Right lobe of liver (tissue), 4 donors: ENCODE measurements at regions not wholly inside any gene's neighbourhood (a gene's known extent, or its start where the extent isn't known, plus 50 kb on each side); places are given as distances from the start of the nearest gene placed in this dataset.

Source experiments
- POLR2A ChIP-seq: fragments of 450-650 bp; IDR thresholded peaks from one replicate; pipeline ENCODE4 v1.6.1; 2017; ENCODE audit warnings: antibody characterized with exemption, mild to moderate bottlenecking
- TF ChIP-seq, protein P1 (sequence below), 4 donors: fragments of 200-600 bp in 3 of 4; fragments of 450-650 bp in 1 of 4; IDR thresholded peaks; one replicate each; pipeline versions ENCODE4 v1.5.1 to v1.8.0; 2016 to 2022; ENCODE audit warnings: antibody characterized with exemption in 4 of 4, mild to moderate bottlenecking in 2 of 4
- donor health status: DM: no; HTN: no; CAD: no.
- donor health status: DM: no; HTN: no; CAD: no.
- donor health status: DM: no; HTN: yes; CAD: no.

- no peak for TF ChIP-seq POLR2A
- TF ChIP-seq, protein P1, sequence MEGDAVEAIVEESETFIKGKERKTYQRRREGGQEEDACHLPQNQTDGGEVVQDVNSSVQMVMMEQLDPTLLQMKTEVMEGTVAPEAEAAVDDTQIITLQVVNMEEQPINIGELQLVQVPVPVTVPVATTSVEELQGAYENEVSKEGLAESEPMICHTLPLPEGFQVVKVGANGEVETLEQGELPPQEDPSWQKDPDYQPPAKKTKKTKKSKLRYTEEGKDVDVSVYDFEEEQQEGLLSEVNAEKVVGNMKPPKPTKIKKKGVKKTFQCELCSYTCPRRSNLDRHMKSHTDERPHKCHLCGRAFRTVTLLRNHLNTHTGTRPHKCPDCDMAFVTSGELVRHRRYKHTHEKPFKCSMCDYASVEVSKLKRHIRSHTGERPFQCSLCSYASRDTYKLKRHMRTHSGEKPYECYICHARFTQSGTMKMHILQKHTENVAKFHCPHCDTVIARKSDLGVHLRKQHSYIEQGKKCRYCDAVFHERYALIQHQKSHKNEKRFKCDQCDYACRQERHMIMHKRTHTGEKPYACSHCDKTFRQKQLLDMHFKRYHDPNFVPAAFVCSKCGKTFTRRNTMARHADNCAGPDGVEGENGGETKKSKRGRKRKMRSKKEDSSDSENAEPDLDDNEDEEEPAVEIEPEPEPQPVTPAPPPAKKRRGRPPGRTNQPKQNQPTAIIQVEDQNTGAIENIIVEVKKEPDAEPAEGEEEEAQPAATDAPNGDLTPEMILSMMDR (IDR thresholded peaks at IDR 0.05) = no peak
Observed at GRCh38 chr10:4046030-4046429, 261.0 kb upstream of the KLF6 start.
